Neural progenitor cell (in vitro differentiated cells): ENCODE measurements at regions not wholly inside any gene's neighbourhood (a gene's known extent, or its start where the extent isn't known, plus 50 kb on each side); places are given as distances from the start of the nearest gene placed in this dataset.
"Not testable (repeated sequence)": the region's sequence is repeated elsewhere in the genome, so short reads cannot be mapped to it uniquely, and the experiment has no call there.

Source experiments
- DNase-seq: peaks from one replicate; pipeline ENCODE4 v3.0.0-alpha.2; 2016; ENCODE audit warnings: low spot score
- H2AFZ ChIP-seq: fragments of 200-600 bp; sonication (generic); replicated peaks from 2 replicates; pipeline ENCODE4 v1.6.1; 2016; ENCODE audit warnings: antibody characterized with exemption
- H3F3A ChIP-seq: fragments of 200-600 bp; sonication (generic); 2 replicates; pipeline ENCODE4 v1.6.1; 2016; ENCODE audit warnings: antibody characterized with exemption, low read depth
- H3K27ac ChIP-seq: fragments of 200-600 bp; sonication (generic); 2 replicates; pipeline ENCODE4 v1.5.1; 2016; ENCODE audit warnings: mild to moderate bottlenecking
- H3K27me3 ChIP-seq: fragments of 200-600 bp; sonication (generic); 2 replicates; pipeline ENCODE4 v1.6.1; 2016; ENCODE audit warnings: mild to moderate bottlenecking, moderate library complexity
- H3K36me3 ChIP-seq: fragments of 200-600 bp; sonication (generic); 2 replicates; pipeline ENCODE4 v1.5.1; 2016
- H3K4me1 ChIP-seq: fragments of 200-600 bp; sonication (generic); 2 replicates; pipeline ENCODE4 v1.6.1; 2016; ENCODE audit warnings: mixed run types
- H3K4me2 ChIP-seq: fragments of 200-600 bp; sonication (generic); 2 replicates; pipeline ENCODE4 v1.6.1; 2016
- H3K4me3 ChIP-seq: fragments of 200-600 bp; sonication (generic); 2 replicates; pipeline ENCODE4 v1.5.1; 2016
- H3K79me2 ChIP-seq: fragments of 200-600 bp; sonication (generic); 2 replicates; pipeline ENCODE4 v1.6.1; 2016; ENCODE audit warnings: low read depth
- H3K9ac ChIP-seq: fragments of 200-600 bp; sonication (generic); 2 replicates; pipeline ENCODE4 v1.6.1; 2016
- H3K9me3 ChIP-seq: fragments of 200-600 bp; sonication (generic); 2 replicates; pipeline ENCODE4 v1.5.1; 2016; ENCODE audit warnings: low read depth
- H4K20me1 ChIP-seq: fragments of 200-600 bp; sonication (generic); 2 replicates; pipeline ENCODE4 v1.6.1; 2016; ENCODE audit warnings: low read depth
- H3K27ac Mint-ChIP-seq: 3 replicates; pipeline ENCODE4 v1.8.0; 2021; ENCODE audit warnings: mixed read lengths
- H3K27me3 Mint-ChIP-seq: 2 replicates; pipeline ENCODE4 v1.8.0; 2022; ENCODE audit warnings: low read depth, mild to moderate bottlenecking, inconsistent platforms, moderate library complexity, mixed read lengths; ENCODE audit not compliant: insufficient read depth
- H3K36me3 Mint-ChIP-seq: 3 replicates; pipeline ENCODE4 v1.8.0; 2021; ENCODE audit warnings: mixed read lengths
- H3K4me1 Mint-ChIP-seq: 3 replicates; pipeline ENCODE4 v1.8.0; 2021; ENCODE audit warnings: mixed read lengths
- H3K4me3 Mint-ChIP-seq: 3 replicates; pipeline ENCODE4 v1.8.0; 2021; ENCODE audit warnings: mild to moderate bottlenecking, moderate library complexity, mixed read lengths
- H3K9me3 Mint-ChIP-seq: 3 replicates; pipeline ENCODE4 v1.8.0; 2020; ENCODE audit warnings: mixed read lengths
- EZH2 ChIP-seq: fragments of 200-600 bp; sonication (generic); IDR thresholded peaks from 2 replicates; pipeline ENCODE4 v1.6.1; 2017; ENCODE audit warnings: antibody characterized with exemption, mild to moderate bottlenecking, moderate library complexity
- EZH2phosphoT487 ChIP-seq: fragments of 200-600 bp; sonication (generic); IDR thresholded peaks from 2 replicates; pipeline ENCODE4 v1.6.1; 2017; ENCODE audit warnings: antibody characterized with exemption
- TF ChIP-seq, protein P1 (sequence below): fragments of 200-600 bp; sonication (generic); IDR thresholded peaks from 2 replicates; pipeline ENCODE4 v1.5.1; 2017; ENCODE audit warnings: antibody characterized with exemption, mild to moderate bottlenecking

DNA sequence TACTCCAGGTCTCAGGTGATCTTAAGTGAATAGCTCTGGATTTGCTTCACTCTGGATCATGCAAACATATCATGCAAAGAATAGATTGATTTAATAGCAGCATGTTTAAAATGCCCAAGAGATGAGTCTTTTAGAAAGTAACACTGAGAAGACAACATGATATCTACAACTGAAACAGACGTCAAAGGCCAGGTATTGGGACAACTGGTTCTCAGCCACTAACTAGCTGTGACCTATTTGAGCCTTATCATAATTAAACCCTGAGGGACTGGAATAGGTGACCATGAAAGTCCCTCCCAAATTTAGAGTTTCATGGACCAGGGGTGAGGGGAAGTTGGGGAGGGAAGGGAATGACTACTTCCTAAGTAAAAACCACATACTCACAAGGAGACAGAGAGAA, 95.7 kb downstream of the NIBAN1 start:
- Histone ChIP-seq H3K79me2 (no peaks in the 10 kb centered on the region), H3K36me3 (no peaks in the 10 kb centered on the region), H2AFZ (no peak overlapping the region), H3K4me3 (no peak overlapping the region), H3K4me2 (no peak overlapping the region), H3K27ac (no peak overlapping the region), H3K27me3 (no peaks in the 10 kb centered on the region), H3K9ac (no peak overlapping the region), H3K9me3 (no peaks in the 10 kb centered on the region), H3K4me1 (peaks cover 5% of the 10 kb centered on the region), H4K20me1 (no peaks in the 10 kb centered on the region), H3F3A (no peaks in the 10 kb centered on the region)
- no peaks in the 10 kb centered on the region for H3K9me3 Mint-ChIP-seq
- no peak overlapping the region for H3K4me3 Mint-ChIP-seq
- TF ChIP-seq EZH2phosphoT487 (no peak), EZH2 (no peak)
- TF ChIP-seq, protein P1, sequence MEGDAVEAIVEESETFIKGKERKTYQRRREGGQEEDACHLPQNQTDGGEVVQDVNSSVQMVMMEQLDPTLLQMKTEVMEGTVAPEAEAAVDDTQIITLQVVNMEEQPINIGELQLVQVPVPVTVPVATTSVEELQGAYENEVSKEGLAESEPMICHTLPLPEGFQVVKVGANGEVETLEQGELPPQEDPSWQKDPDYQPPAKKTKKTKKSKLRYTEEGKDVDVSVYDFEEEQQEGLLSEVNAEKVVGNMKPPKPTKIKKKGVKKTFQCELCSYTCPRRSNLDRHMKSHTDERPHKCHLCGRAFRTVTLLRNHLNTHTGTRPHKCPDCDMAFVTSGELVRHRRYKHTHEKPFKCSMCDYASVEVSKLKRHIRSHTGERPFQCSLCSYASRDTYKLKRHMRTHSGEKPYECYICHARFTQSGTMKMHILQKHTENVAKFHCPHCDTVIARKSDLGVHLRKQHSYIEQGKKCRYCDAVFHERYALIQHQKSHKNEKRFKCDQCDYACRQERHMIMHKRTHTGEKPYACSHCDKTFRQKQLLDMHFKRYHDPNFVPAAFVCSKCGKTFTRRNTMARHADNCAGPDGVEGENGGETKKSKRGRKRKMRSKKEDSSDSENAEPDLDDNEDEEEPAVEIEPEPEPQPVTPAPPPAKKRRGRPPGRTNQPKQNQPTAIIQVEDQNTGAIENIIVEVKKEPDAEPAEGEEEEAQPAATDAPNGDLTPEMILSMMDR, result no peak
- H3K36me3 Mint-ChIP-seq, result no peaks in the 10 kb centered on the region
- peaks cover 19% of the 10 kb centered on the region for H3K4me1 Mint-ChIP-seq
- H3K27ac Mint-ChIP-seq, result no peak overlapping the region
- H3K27me3 Mint-ChIP-seq, result peaks cover 2% of the 10 kb centered on the region
- DNase-seq, result no peak

DNA sequence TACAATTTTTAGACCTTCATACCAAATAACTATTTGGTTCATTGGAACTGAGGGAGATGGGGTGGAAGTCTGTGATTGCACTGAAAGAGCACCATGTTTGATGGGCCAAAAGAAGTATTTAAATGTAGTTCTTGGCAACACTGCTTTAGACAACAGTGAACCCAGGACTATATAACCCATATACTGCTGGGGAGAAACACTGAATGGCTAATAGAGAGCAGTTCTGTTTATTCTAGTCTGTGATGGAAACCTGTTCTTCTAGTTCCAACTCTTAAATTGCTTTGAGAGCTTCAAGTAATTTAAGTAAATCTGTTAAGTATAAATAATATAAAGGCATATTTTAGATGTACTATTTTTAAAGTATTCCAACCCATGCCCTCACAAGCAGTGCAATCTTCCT, 96.3 kb downstream of the NIBAN1 start:
- TF ChIP-seq EZH2, result no peak
- TF ChIP-seq, protein P1, result no peak
- TF ChIP-seq EZH2phosphoT487, result no peak
- DNase-seq, result no peak
- Histone ChIP-seq H3F3A (no peaks in the 10 kb centered on the region), H3K9me3 (no peaks in the 10 kb centered on the region), H4K20me1 (no peaks in the 10 kb centered on the region), H3K36me3 (no peaks in the 10 kb centered on the region), H3K27me3 (no peaks in the 10 kb centered on the region), H3K27ac (no peak overlapping the region), H3K4me2 (no peak overlapping the region), H3K4me3 (no peak overlapping the region), H3K9ac (no peak overlapping the region), H2AFZ (no peak overlapping the region), H3K4me1 (peaks cover 5% of the 10 kb centered on the region), H3K79me2 (no peaks in the 10 kb centered on the region)
- Mint-ChIP-seq H3K4me3 (no peak overlapping the region), H3K27me3 (peaks cover 2% of the 10 kb centered on the region), H3K4me1 (peaks cover 16% of the 10 kb centered on the region), H3K27ac (no peak overlapping the region), H3K9me3 (no peaks in the 10 kb centered on the region), H3K36me3 (no peaks in the 10 kb centered on the region)

DNA sequence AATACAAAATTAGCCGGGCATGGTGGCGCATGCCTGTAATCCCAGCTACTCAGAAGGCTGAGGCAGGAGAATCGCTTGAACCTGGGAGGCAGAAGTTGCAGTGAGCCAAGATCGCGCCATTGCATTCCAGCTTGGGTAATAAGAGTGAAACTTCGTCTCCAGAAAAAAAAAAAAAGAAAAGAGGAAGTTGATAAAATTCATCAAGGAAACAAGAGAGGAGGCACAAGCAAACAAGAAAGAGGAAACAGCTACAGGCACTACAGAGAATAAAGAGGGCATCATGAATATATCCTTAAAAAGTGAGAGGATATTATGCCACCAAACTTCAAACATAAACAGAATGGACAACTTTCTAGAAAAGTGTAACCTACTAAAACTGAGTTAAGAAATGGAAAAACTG, 98.3 kb downstream of the NIBAN1 start:
- H3K27ac ChIP-seq, H3K9ac ChIP-seq, H3K79me2 ChIP-seq, H3K4me1 ChIP-seq, H3K27me3 Mint-ChIP-seq, H3K9me3 Mint-ChIP-seq, H3K36me3 Mint-ChIP-seq, H3F3A ChIP-seq, H3K4me3 Mint-ChIP-seq, DNase-seq, H4K20me1 ChIP-seq, H3K27ac Mint-ChIP-seq, H3K4me3 ChIP-seq, H3K27me3 ChIP-seq, H2AFZ ChIP-seq, H3K4me2 ChIP-seq, H3K4me1 Mint-ChIP-seq, H3K9me3 ChIP-seq, H3K36me3 ChIP-seq: not testable (repeated sequence)

DNA sequence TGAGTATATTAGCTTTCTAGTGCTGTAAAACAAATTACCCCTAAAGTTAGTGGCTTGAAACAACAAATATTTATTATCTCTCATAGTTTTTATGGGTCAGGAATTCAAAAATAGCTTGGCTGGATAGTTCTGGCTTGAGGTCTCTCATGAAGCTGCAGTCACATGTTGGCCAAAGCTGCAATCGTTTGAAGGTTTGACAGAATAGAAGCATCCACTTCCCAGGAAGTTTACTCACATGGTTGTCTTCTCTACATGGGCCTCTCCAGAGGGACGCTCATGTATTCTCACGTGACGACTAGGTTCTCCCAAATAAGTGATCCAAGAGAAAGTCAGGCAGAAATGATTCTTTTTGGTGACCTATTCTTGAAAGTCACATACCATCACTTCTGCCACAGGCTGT, 99.1 kb downstream of the NIBAN1 start:
- TF ChIP-seq EZH2phosphoT487 (no peak), EZH2 (no peak)
- H3K9me3 ChIP-seq, result no peaks in the 10 kb centered on the region
- H3K27ac Mint-ChIP-seq, result no peak overlapping the region
- no peak for DNase-seq
- no peaks in the 10 kb centered on the region for H3K79me2 ChIP-seq
- H3K4me1 Mint-ChIP-seq, result peaks cover 6% of the 10 kb centered on the region
- no peak overlapping the region for H3K4me3 Mint-ChIP-seq
- no peak overlapping the region for H3K27ac ChIP-seq
- no peaks in the 10 kb centered on the region for H4K20me1 ChIP-seq
- H3K9ac ChIP-seq, result no peak overlapping the region
- no peaks in the 10 kb centered on the region for H3K4me1 ChIP-seq
- H2AFZ ChIP-seq, result peak overlapping the region; percentile 13
- H3K4me2 ChIP-seq, result no peak overlapping the region
- no peaks in the 10 kb centered on the region for H3F3A ChIP-seq
- H3K36me3 Mint-ChIP-seq, result no peaks in the 10 kb centered on the region
- no peaks in the 10 kb centered on the region for H3K27me3 ChIP-seq
- no peaks in the 10 kb centered on the region for H3K9me3 Mint-ChIP-seq
- H3K36me3 ChIP-seq, result no peaks in the 10 kb centered on the region
- H3K4me3 ChIP-seq, result no peak overlapping the region
- H3K27me3 Mint-ChIP-seq, result no peaks in the 10 kb centered on the region
